Left renal cortex interstitium (tissue), 4 donors: ENCODE measurements at regions not wholly inside any gene's neighbourhood (a gene's known extent, or its start where the extent isn't known, plus 50 kb on each side); places are given as distances from the start of the nearest gene placed in this dataset.
"Not testable (repeated sequence)": the region's sequence is repeated elsewhere in the genome, so short reads cannot be mapped to it uniquely, and the experiment has no call there.

Source experiments
- DNase-seq, 4 donors: peaks; one replicate each; pipeline ENCODE4 v3.0.0-alpha.2; 2013; ENCODE audit warnings: low read depth in 4 of 4, low spot score in 2 of 4, missing footprints in 1 of 4

GRCh38 chr18:73381016-73381698 is 513.4 kb upstream of the NETO1 start:
- DNase-seq, result no peak

- DNase-seq, result no peak
These were observed 498.9 kb upstream of the NETO1 start for GRCh38 chr18:73366713-73367112.

GRCh38 chr18:73365018-73365417 is 497.2 kb upstream of the NETO1 start:
- DNase-seq, result no peak

- no peak for DNase-seq
These were observed 487.3 kb upstream of the NETO1 start for GRCh38 chr18:73355121-73355520.

- no peak for DNase-seq
These were observed 484.8 kb upstream of the NETO1 start for GRCh38 chr18:73352546-73352945.

GRCh38 chr18:73340135-73340977 is 472.6 kb upstream of the NETO1 start:
- no peak for DNase-seq

- DNase-seq, result no peak
These were observed 463.5 kb upstream of the NETO1 start for GRCh38 chr18:73331212-73331772.

- DNase-seq, result not testable (repeated sequence)
These were observed 462.3 kb upstream of the NETO1 start for GRCh38 chr18:73330106-73330505.

- DNase-seq, result not testable (repeated sequence)
These were observed 456.5 kb upstream of the NETO1 start for GRCh38 chr18:73324187-73324831.

- DNase-seq, result no peak
These were observed 451.1 kb upstream of the NETO1 start for GRCh38 chr18:73318739-73319479.

- DNase-seq, result no peak
These were observed 448.7 kb upstream of the NETO1 start for GRCh38 chr18:73316513-73316912.

- no peak for DNase-seq
These were observed 447.6 kb upstream of the NETO1 start for GRCh38 chr18:73315381-73315780.

GRCh38 chr18:73313476-73313875 is 445.7 kb upstream of the NETO1 start:
- no peak for DNase-seq

- no peak for DNase-seq
These were observed 428.9 kb upstream of the NETO1 start for GRCh38 chr18:73296686-73297085.

GRCh38 chr18:73292156-73292555 is 424.4 kb upstream of the NETO1 start:
- no peak for DNase-seq

GRCh38 chr18:73288813-73289212 is 421.0 kb upstream of the NETO1 start:
- DNase-seq, result no peak

- no peak for DNase-seq
These were observed 418.8 kb upstream of the NETO1 start for GRCh38 chr18:73286584-73286983.

- peak in 3 of 4 donors; percentile 6 to 10 (median 10) for DNase-seq
These were observed 416.0 kb upstream of the NETO1 start for GRCh38 chr18:73283788-73284187.

GRCh38 chr18:73283032-73283431 is 415.2 kb upstream of the NETO1 start:
- DNase-seq, result no peak

GRCh38 chr18:73279498-73279897 is 411.7 kb upstream of the NETO1 start:
- no peak for DNase-seq
